Liver (tissue), 3 donors: ENCODE measurements at regions not wholly inside any gene's neighbourhood (a gene's known extent, or its start where the extent isn't known, plus 50 kb on each side); places are given as distances from the start of the nearest gene placed in this dataset.

Experiments
- CTCF ChIP-seq: fragments of 150-350 bp; IDR thresholded peaks from 2 replicates; pipeline ENCODE4 v1.5.1; 2017; ENCODE audit warnings: improper control_type of control experiment, low read depth, low read length; ENCODE audit not compliant: missing input control
- GABPA ChIP-seq, 2 donors: IDR thresholded peaks in 1 of 2; conservative IDR thresholded peaks in 1 of 2; 2 replicates each; pipeline ENCODE4 v1.6.1; 2016; ENCODE audit warnings: antibody characterized with exemption in 2 of 2, mild to moderate bottlenecking in 1 of 2, moderate library complexity in 1 of 2
- RAD21 ChIP-seq, 2 donors: IDR thresholded peaks; 2 replicates each; pipeline ENCODE4 v1.6.1; 2016; ENCODE audit warnings: antibody characterized with exemption in 2 of 2, mild to moderate bottlenecking in 2 of 2
- donor health status: healthy.
- donor health status: healthy.

- TF ChIP-seq RAD21 (IDR thresholded peaks at IDR 0.05) (peak; percentile 71 to 74), CTCF (peak; percentile 21), GABPA (IDR thresholded peaks at IDR 0.05 in 1 of 2, conservative IDR thresholded peaks at IDR 0.05 in 1 of 2) (no peak)
Measured at GRCh38 chr6:50128420-50129005, 78.8 kb upstream of the DEFB112 start.
